Naive B cell (primary cell): ENCODE measurements at regions not wholly inside any gene's neighbourhood (a gene's known extent, or its start where the extent isn't known, plus 50 kb on each side); places are given as distances from the start of the nearest gene placed in this dataset.
"Not testable (repeated sequence)": the region's sequence is repeated elsewhere in the genome, so short reads cannot be mapped to it uniquely, and the experiment has no call there.

Source experiments
- ATAC-seq, 2 donors: fragments of 150-1000 bp; cut with Tn5 transposase; 2 replicates each; pipeline ENCODE4 v1.10.0; 2021; ENCODE audit warnings: low read depth in 2 of 2, mild to moderate bottlenecking in 2 of 2, moderate library complexity in 2 of 2
- DNase-seq: peaks from one replicate; pipeline ENCODE4 v3.0.0; 2022
- H3K27ac Mint-ChIP-seq, 6 donors: one replicate each; pipeline ENCODE4 v1.8.0; 2020 to 2022; ENCODE audit warnings: mild to moderate bottlenecking in 6 of 6, mixed read lengths in 6 of 6, moderate library complexity in 5 of 6, inconsistent platforms in 2 of 6
- H3K27me3 Mint-ChIP-seq, 3 donors: one replicate each; pipeline ENCODE4 v1.8.0; 2021 to 2022; ENCODE audit warnings: mixed read lengths in 3 of 3, mild to moderate bottlenecking in 1 of 3
- H3K36me3 Mint-ChIP-seq, 2 donors: one replicate each; pipeline ENCODE4 v1.8.0; 2020 to 2022; ENCODE audit warnings: mixed read lengths in 2 of 2, inconsistent platforms in 1 of 2, mild to moderate bottlenecking in 1 of 2
- H3K4me1 Mint-ChIP-seq, 3 donors: one replicate each; pipeline ENCODE4 v1.8.0; 2020 to 2022; ENCODE audit warnings: mixed read lengths in 3 of 3, inconsistent platforms in 1 of 3, mild to moderate bottlenecking in 1 of 3, moderate library complexity in 1 of 3
- H3K4me3 Mint-ChIP-seq, 8 donors: one replicate each; pipeline ENCODE4 v1.8.0; 2020 to 2022; ENCODE audit warnings: mild to moderate bottlenecking in 8 of 8, mixed read lengths in 8 of 8, moderate library complexity in 8 of 8, inconsistent platforms in 2 of 8
- H3K9me3 Mint-ChIP-seq, 7 donors: one replicate each; pipeline ENCODE4 v1.8.0; 2020 to 2022; ENCODE audit warnings: mixed read lengths in 7 of 7, mild to moderate bottlenecking in 5 of 7, inconsistent platforms in 2 of 7, moderate library complexity in 1 of 7

DNA sequence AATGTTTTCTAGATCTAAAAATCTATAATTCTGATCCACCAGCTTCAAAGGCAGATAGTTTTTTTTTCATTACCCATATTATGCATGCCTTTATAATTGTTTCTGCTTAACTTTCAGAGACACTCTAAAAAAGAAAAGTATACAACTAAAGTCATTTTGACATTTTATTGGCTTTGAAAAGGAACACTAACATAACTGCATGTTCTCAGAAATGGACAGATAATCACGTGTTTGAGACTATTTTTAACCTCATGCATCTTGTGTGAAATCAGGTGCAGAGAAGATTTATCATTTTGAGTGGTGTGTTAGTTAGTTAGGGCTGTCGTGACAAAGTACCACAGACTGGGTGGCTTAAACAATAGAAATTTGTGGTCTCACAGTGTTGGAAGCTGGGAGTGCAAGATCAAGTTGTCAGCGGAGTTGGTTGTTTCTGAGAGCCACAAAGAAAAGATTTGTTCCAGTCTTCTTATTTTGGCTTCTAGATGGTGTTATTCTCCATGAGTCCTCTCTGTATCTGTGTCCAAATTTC lies 841.4 kb upstream of the LRATD1 start:
- H3K27me3 Mint-ChIP-seq: no peaks in the 10 kb centered on the region
- H3K4me1 Mint-ChIP-seq: no peaks in the 10 kb centered on the region
- H3K4me3 Mint-ChIP-seq: no peak overlapping the region
- DNase-seq (no peak), ATAC-seq (no peak)
- no peaks in the 10 kb centered on the region for H3K36me3 Mint-ChIP-seq
- H3K27ac Mint-ChIP-seq: peak overlapping the region in 1 of 6 donors; percentile 8
- H3K9me3 Mint-ChIP-seq: peaks cover 0 to 5% (median 3%) of the 10 kb centered on the region in 7 donors

DNA sequence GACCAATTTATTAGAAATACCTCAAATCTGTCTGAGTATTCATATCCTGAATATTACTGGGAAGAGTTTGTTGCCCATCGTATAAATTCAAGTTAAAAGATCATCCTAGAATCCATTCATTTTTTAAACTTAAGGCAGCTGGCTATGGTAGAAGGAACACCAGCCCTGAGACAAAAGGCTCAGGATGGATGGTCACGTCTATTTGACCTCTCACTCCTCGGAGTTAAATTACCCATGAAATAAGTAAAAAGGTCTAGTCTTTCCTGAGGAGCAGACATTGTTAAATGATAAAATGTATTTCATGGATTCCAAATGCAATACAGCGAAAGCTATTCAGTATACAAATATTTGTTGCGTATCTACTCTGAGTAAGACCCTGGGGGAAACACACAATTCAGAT lies 826.0 kb upstream of the LRATD1 start:
- no peaks in the 10 kb centered on the region for H3K36me3 Mint-ChIP-seq
- H3K27ac Mint-ChIP-seq: no peak overlapping the region
- H3K4me3 Mint-ChIP-seq: no peak overlapping the region
- ATAC-seq (no peak), DNase-seq (no peak)
- peaks cover 0 to 6% (median 4%) of the 10 kb centered on the region in 7 donors for H3K9me3 Mint-ChIP-seq
- no peaks in the 10 kb centered on the region for H3K4me1 Mint-ChIP-seq
- H3K27me3 Mint-ChIP-seq: no peaks in the 10 kb centered on the region

DNA sequence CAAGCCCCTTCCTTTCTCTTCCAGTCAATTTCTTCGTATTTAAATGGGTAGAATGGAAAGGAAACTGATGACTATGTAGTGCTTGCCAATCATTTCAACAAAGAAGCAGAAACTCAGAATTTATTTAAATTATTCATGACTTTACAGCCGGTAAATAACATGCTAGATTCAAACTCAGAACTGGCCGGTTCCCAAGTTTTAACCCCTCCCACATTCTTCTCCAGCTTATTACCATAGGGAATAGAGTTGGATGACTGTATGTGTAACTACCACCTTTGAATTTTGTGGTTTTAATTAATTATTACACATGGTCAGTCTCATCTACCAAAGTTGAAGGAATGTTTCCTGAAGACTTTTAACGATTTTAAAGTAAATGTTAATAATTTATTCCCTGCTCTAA lies 819.3 kb upstream of the LRATD1 start:
- DNase-seq: no peak
- Mint-ChIP-seq H3K4me3 (no peak overlapping the region), H3K27ac (no peak overlapping the region), H3K4me1 (no peaks in the 10 kb centered on the region), H3K9me3 (peaks cover 0 to 9% (median 2%) of the 10 kb centered on the region in 7 donors), H3K27me3 (no peaks in the 10 kb centered on the region), H3K36me3 (no peaks in the 10 kb centered on the region)
- ATAC-seq: no peak

- DNase-seq (no peak), ATAC-seq (no peak)
- Mint-ChIP-seq H3K9me3 (peaks cover 0 to 2% (median 0%) of the 10 kb centered on the region in 7 donors), H3K4me3 (no peak overlapping the region), H3K27ac (no peak overlapping the region), H3K4me1 (no peaks in the 10 kb centered on the region), H3K36me3 (no peaks in the 10 kb centered on the region), H3K27me3 (no peaks in the 10 kb centered on the region)
Measured at GRCh38 chr2:13818002-13818401, 814.5 kb upstream of the LRATD1 start.

DNA sequence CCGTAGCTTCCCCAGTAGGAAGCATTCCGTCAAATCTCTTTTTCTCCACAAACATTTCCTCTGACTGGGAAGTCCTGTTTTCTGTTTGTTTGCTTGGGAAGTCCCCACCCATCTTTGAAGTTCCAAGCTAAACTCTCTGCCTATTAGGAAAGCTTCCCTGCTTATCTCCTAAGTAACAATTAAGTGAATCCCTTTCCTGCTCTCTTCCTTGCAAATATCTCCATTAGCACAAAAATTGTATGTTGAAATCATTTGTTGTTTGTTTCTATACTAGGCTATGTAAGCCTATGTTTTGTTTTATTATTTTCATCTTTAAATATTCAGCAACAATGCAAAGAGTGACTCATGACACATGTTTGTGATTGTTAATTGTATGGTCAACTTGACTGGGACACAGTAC lies 812.6 kb upstream of the LRATD1 start:
- H3K4me3 Mint-ChIP-seq: no peak overlapping the region
- peaks cover 0 to 5% (median 0%) of the 10 kb centered on the region in 7 donors for H3K9me3 Mint-ChIP-seq
- H3K36me3 Mint-ChIP-seq: no peaks in the 10 kb centered on the region
- no peak overlapping the region for H3K27ac Mint-ChIP-seq
- no peaks in the 10 kb centered on the region for H3K27me3 Mint-ChIP-seq
- no peaks in the 10 kb centered on the region for H3K4me1 Mint-ChIP-seq
- ATAC-seq (no peak), DNase-seq (no peak)

- DNase-seq (no peak), ATAC-seq (no peak)
- H3K4me3 Mint-ChIP-seq: no peak overlapping the region
- no peaks in the 10 kb centered on the region for H3K27me3 Mint-ChIP-seq
- H3K9me3 Mint-ChIP-seq: peaks cover 0 to 5% (median 0%) of the 10 kb centered on the region in 7 donors
- no peak overlapping the region for H3K27ac Mint-ChIP-seq
- no peaks in the 10 kb centered on the region for H3K4me1 Mint-ChIP-seq
- H3K36me3 Mint-ChIP-seq: no peaks in the 10 kb centered on the region
Measured at GRCh38 chr2:13821255-13821880, 811.1 kb upstream of the LRATD1 start.

DNA sequence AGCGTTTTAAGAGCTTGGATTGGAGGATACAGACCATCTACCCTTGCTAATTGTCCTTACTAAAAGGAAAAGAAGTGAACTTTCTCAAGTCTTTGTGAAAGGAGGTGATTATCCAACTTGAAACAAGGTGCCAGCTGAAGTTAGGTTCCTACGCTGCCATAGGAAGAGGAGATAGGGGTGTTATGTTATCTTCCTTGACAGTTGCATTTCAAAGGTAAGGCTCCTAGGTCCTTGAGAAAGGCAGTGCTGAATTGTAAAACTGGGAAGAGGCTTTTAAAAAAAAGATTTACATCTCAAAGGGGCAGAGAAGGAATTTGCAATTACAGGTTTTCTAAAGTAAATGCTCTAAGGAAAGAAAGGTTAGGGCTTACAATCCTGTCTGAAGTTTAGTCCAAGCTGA lies 810.2 kb upstream of the LRATD1 start:
- Mint-ChIP-seq H3K27me3 (no peaks in the 10 kb centered on the region), H3K4me3 (no peak overlapping the region)
- DNase-seq: no peak

GRCh38 chr2:13826314-13826853 lies 806.1 kb upstream of the LRATD1 start:
- ATAC-seq: no peak
- Mint-ChIP-seq H3K27me3 (no peaks in the 10 kb centered on the region), H3K27ac (no peak overlapping the region), H3K9me3 (peaks cover 0 to 8% (median 0%) of the 10 kb centered on the region in 7 donors), H3K36me3 (no peaks in the 10 kb centered on the region), H3K4me3 (no peak overlapping the region), H3K4me1 (no peaks in the 10 kb centered on the region)
- no peak for DNase-seq

More for the DNA sequence above, 810.2 kb upstream of the LRATD1 start:
- Mint-ChIP-seq H3K27ac (no peak overlapping the region), H3K4me1 (no peaks in the 10 kb centered on the region), H3K36me3 (no peaks in the 10 kb centered on the region), H3K9me3 (peaks cover 0 to 5% (median 0%) of the 10 kb centered on the region in 7 donors)
- ATAC-seq: no peak

DNA sequence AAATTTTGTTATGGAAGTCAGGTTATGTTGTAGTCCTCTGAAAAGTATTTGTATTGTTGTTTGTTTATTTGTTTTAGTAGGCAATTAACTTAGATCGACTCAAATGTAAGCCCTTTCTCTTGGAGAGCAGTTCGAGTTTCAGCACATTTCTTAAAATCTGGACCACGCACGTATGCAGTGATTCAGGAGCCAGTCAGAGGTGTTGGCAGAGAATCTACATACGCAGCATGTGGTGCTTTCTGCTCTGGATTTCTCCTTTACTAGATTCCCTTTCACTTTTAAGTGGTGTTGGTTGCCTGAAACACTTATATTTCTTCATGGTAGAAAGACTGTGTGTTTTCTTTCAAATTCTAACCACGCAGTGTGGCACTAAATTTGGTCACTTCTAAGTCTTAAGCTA lies 773.9 kb upstream of the LRATD1 start:
- H3K4me1 Mint-ChIP-seq: no peaks in the 10 kb centered on the region
- ATAC-seq (no peak), DNase-seq (no peak)
- no peak overlapping the region for H3K4me3 Mint-ChIP-seq
- no peak overlapping the region for H3K27ac Mint-ChIP-seq
- no peaks in the 10 kb centered on the region for H3K27me3 Mint-ChIP-seq
- no peaks in the 10 kb centered on the region for H3K36me3 Mint-ChIP-seq
- H3K9me3 Mint-ChIP-seq: peaks cover 0 to 5% (median 0%) of the 10 kb centered on the region in 7 donors

DNA sequence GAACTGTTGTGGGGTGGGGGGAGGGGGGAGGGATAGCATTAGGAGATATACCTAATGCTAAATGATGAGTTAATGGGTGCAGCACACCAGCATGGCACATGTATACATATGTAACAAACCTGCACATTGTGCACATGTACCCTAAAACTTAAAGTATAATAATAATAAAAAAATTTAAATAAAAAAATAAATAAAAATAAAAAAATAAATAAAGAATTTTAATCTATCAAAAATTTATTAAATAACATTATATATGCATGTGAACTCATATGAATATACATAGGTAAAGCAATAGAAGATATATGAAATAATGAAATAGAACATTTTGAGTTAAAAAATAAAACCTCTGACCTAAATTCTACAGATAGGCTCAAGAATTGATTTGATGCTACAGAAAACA lies 764.2 kb upstream of the LRATD1 start:
- ATAC-seq, H3K4me3 Mint-ChIP-seq, DNase-seq, H3K36me3 Mint-ChIP-seq, H3K27ac Mint-ChIP-seq, H3K27me3 Mint-ChIP-seq, H3K4me1 Mint-ChIP-seq: not testable (repeated sequence)
- H3K9me3 Mint-ChIP-seq: peaks cover 2 to 24% (median 4%) of the 10 kb centered on the region in 7 donors

DNA sequence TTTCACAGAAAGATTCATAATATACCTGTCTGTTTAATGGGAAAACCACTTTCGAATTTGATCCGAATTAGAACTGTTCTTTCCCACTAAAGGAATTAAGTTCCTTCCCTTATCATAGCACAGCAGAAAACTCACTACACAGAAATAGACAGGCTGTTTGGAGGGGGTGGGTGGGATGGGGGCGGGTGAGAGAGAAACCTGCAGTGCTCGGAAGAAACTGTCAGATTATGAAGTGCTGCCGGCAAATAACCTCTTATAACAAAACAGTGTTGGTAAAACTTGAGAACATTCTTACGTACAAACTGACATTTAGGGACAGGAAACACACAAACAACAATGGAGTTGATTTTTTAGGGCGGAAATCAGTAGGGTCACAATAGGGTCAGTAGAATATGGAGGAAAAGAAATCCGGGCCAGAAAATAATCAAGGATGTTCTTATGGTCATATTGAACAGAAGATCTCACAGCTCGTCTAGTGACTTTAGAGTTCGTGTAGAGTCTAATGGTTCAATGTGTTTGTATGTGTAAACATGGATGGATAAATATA lies 756.0 kb upstream of the LRATD1 start:
- H3K4me3 Mint-ChIP-seq: no peak overlapping the region
- no peaks in the 10 kb centered on the region for H3K36me3 Mint-ChIP-seq
- no peaks in the 10 kb centered on the region for H3K27me3 Mint-ChIP-seq
- H3K4me1 Mint-ChIP-seq: no peaks in the 10 kb centered on the region
- DNase-seq: no peak
- H3K27ac Mint-ChIP-seq: no peak overlapping the region
- no peak for ATAC-seq
- peaks cover 0 to 5% (median 1%) of the 10 kb centered on the region in 7 donors for H3K9me3 Mint-ChIP-seq

DNA sequence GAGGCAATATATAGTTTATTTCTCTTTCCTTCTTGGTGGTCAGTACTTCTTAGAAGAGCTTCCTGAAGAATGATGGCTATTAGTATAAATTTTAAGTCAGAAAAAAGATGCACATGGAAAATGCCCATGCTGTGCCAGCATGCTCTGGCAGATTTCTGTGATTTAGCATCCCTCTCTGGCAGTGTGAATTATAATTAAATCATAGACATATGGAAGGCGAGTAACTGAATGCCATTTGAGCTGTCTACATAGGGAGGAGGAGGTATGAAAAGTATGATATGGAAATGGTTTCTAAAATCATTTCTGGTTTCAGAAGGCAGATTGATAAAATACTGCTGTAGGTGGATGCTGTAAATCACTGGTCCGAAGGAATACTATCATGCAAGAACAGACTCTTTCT lies 754.9 kb upstream of the LRATD1 start:
- no peaks in the 10 kb centered on the region for H3K36me3 Mint-ChIP-seq
- no peaks in the 10 kb centered on the region for H3K27me3 Mint-ChIP-seq
- ATAC-seq: no peak

GRCh38 chr2:13884291-13884976 lies 748.1 kb upstream of the LRATD1 start:
- DNase-seq (no peak), ATAC-seq (no peak)
- H3K36me3 Mint-ChIP-seq: no peaks in the 10 kb centered on the region
- no peak overlapping the region for H3K4me3 Mint-ChIP-seq
- H3K4me1 Mint-ChIP-seq: no peaks in the 10 kb centered on the region
- peaks cover 0 to 5% (median 0%) of the 10 kb centered on the region in 7 donors for H3K9me3 Mint-ChIP-seq
- no peaks in the 10 kb centered on the region for H3K27me3 Mint-ChIP-seq
- H3K27ac Mint-ChIP-seq: no peak overlapping the region

More for the DNA sequence above, 754.9 kb upstream of the LRATD1 start:
- DNase-seq: no peak
- H3K4me3 Mint-ChIP-seq: no peak overlapping the region
- peaks cover 0 to 5% (median 1%) of the 10 kb centered on the region in 7 donors for H3K9me3 Mint-ChIP-seq
- no peaks in the 10 kb centered on the region for H3K4me1 Mint-ChIP-seq
- no peak overlapping the region for H3K27ac Mint-ChIP-seq

GRCh38 chr2:13901526-13901925 lies 731.0 kb upstream of the LRATD1 start:
- Mint-ChIP-seq H3K36me3 (no peaks in the 10 kb centered on the region), H3K4me3 (no peak overlapping the region), H3K27me3 (no peaks in the 10 kb centered on the region), H3K9me3 (peaks cover 0 to 4% (median 2%) of the 10 kb centered on the region in 7 donors), H3K4me1 (no peaks in the 10 kb centered on the region), H3K27ac (no peak overlapping the region)
- ATAC-seq (no peak), DNase-seq (no peak)
